Tibial artery (tissue), 4 donors: ENCODE measurements at regions not wholly inside any gene's neighbourhood (a gene's known extent, or its start where the extent isn't known, plus 50 kb on each side); places are given as distances from the start of the nearest gene placed in this dataset.

Source experiments
- DNase-seq, 2 donors: peaks; one replicate each; pipeline ENCODE4 v3.0.0-alpha.2; 2019
- H3K27ac ChIP-seq, 2 donors: fragments of 200-600 bp; sonication (generic) in 1 of 2; 1 replicate in 1 of 2; 2 replicates in 1 of 2; pipeline ENCODE4 v1.5.1; 2018 to 2019; ENCODE audit warnings: mild to moderate bottlenecking in 1 of 2
- H3K27me3 ChIP-seq, 2 donors: fragments of 200-600 bp; sonication (generic) in 1 of 2; one replicate each; pipeline versions ENCODE4 v1.5.1 to v1.6.0; 2016 to 2019
- H3K36me3 ChIP-seq, 3 donors: fragments of 200-600 bp; sonication (generic) in 2 of 3; one replicate each; pipeline ENCODE4 v1.5.1; 2016 to 2019; ENCODE audit warnings: mild to moderate bottlenecking in 2 of 3
- H3K4me1 ChIP-seq, 4 donors: fragments of 200-600 bp; sonication (generic) in 2 of 4; 1 replicate in 3 of 4; 2 replicates in 1 of 4; pipeline ENCODE4 v1.5.1; 2016 to 2019
- H3K4me3 ChIP-seq, 2 donors: fragments of 200-600 bp; sonication (generic) in 1 of 2; 1 replicate in 1 of 2; 2 replicates in 1 of 2; pipeline ENCODE4 v1.5.1; 2018 to 2019; ENCODE audit warnings: mild to moderate bottlenecking in 2 of 2
- H3K9me3 ChIP-seq, 3 donors: fragments of 200-600 bp; sonication (generic) in 1 of 3; one replicate each; pipeline ENCODE4 v1.5.1; 2016 to 2019
- intact Hi-C: fragments of 100-400 bp; cut with DNase I; formaldehyde crosslinking; loops from one replicate; pipeline ENCODE4 v1.15.0; 2023; ENCODE audit warnings: low total_unique reads
- TF ChIP-seq, protein P1 (sequence below), 2 experiments: fragments of 200-600 bp in 1 of 2; fragments of 450-650 bp in 1 of 2; IDR thresholded peaks; one replicate each; pipeline ENCODE4 v1.5.1; 2017 to 2019; ENCODE audit warnings: antibody characterized with exemption in 2 of 2, mild to moderate bottlenecking in 1 of 2, moderate library complexity in 1 of 2

DNA sequence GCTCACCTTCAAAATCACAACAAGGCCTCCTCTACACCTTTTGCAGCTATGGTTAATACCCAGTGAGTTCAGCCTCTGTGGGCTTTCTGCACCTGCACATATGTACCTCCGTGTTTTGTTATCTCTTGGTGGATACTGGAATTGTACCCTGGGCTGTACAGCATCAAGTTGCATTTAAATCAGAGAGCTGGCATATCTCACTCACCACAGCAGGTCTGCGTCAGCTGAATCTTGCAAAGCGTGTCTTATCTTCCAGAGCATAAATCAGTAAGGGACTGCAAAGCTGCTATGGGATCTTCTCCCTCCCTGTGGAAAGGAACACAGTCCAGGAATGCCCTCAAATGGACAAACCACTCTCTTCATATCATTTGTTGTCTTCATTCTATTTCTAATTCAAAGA is 1048.7 kb downstream of the UQCRFS1 start:
- Histone ChIP-seq H3K36me3 (no peaks in the 10 kb centered on the region), H3K27me3 (no peaks in the 10 kb centered on the region), H3K4me3 (no peak overlapping the region), H3K27ac (no peak overlapping the region), H3K9me3 (peaks cover 0 to 8% (median 0%) of the 10 kb centered on the region in 3 donors), H3K4me1 (no peaks in the 10 kb centered on the region)
- intact Hi-C loops, result no loop called here
- TF ChIP-seq, protein P1, sequence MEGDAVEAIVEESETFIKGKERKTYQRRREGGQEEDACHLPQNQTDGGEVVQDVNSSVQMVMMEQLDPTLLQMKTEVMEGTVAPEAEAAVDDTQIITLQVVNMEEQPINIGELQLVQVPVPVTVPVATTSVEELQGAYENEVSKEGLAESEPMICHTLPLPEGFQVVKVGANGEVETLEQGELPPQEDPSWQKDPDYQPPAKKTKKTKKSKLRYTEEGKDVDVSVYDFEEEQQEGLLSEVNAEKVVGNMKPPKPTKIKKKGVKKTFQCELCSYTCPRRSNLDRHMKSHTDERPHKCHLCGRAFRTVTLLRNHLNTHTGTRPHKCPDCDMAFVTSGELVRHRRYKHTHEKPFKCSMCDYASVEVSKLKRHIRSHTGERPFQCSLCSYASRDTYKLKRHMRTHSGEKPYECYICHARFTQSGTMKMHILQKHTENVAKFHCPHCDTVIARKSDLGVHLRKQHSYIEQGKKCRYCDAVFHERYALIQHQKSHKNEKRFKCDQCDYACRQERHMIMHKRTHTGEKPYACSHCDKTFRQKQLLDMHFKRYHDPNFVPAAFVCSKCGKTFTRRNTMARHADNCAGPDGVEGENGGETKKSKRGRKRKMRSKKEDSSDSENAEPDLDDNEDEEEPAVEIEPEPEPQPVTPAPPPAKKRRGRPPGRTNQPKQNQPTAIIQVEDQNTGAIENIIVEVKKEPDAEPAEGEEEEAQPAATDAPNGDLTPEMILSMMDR (IDR thresholded peaks at IDR 0.05), result no peak
- DNase-seq, result no peak

GRCh38 chr19:28159065-28159464 is 1053.9 kb downstream of the UQCRFS1 start:
- H3K4me1 ChIP-seq, result no peaks in the 10 kb centered on the region
- DNase-seq, result no peak
- no peak overlapping the region for H3K4me3 ChIP-seq
- TF ChIP-seq, protein P1 (IDR thresholded peaks at IDR 0.05), result no peak
- H3K27ac ChIP-seq, result no peak overlapping the region
- no peaks in the 10 kb centered on the region for H3K36me3 ChIP-seq
- H3K9me3 ChIP-seq, result peaks cover 0 to 8% (median 0%) of the 10 kb centered on the region in 3 donors
- no peaks in the 10 kb centered on the region for H3K27me3 ChIP-seq
- intact Hi-C loops, result no loop called here

DNA sequence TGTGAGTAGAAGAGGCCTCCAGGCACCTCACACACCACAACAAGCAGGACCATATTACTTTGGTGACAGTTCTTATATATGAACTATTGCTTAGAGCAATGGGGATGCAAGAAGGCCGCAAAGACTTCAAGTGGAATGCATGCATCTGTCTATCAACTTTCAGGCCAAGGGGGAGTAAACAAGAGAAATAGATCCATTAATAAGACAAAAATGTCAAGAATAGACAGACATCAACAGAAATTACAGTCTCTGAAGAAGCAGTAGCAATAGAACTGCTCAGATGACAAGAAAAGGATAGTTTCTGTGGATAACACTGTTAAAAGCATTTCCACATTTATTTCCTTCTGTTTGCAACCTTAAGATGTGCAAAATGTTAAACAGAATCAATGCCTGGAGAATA is 1057.7 kb downstream of the UQCRFS1 start:
- no peaks in the 10 kb centered on the region for H3K27me3 ChIP-seq
- H3K27ac ChIP-seq, result no peak overlapping the region
- intact Hi-C loops, result no loop called here
- TF ChIP-seq, protein P1 (IDR thresholded peaks at IDR 0.05), result no peak
- no peaks in the 10 kb centered on the region for H3K4me1 ChIP-seq
- no peak for DNase-seq
- no peaks in the 10 kb centered on the region for H3K9me3 ChIP-seq
- no peaks in the 10 kb centered on the region for H3K36me3 ChIP-seq
- H3K4me3 ChIP-seq, result no peak overlapping the region

DNA sequence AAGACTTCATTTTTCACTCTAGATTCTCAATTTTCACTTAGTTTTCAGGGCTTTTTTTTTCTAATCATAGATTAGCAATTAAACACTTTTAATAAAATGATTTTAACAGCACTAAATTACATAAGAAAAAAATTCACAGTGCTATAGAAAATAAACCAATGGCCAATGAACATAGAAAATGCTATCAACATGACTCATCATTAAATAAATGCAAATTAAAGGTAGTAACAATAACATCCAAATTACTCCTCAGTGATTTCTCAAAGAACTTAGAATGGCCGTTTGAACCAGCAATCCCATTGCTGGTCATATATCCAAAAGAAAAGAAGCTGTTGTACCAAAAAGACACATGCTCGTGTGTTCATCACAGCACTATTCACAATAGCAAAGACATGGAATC is 1058.9 kb downstream of the UQCRFS1 start:
- intact Hi-C loops, result no loop called here

DNA sequence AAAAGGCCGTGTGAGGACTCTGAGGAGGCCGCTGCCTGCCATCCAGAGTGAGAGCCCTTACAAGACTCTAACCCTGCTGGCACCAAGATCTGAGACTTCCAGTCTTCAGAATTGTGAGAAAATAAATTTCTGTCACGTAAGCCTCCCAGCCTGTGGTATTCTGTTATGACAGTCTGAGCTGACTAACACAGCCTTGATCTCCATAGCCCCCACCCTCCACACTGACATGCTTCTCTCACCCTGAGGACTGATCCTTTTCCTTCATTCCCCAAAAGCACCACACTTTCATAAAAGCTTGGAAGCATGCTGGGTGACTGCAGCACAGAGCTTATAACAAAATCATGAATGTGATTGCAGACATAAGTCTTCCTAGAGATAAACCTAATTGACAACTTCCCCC is 1059.8 kb downstream of the UQCRFS1 start:
- no peaks in the 10 kb centered on the region for H3K4me1 ChIP-seq
- no peaks in the 10 kb centered on the region for H3K9me3 ChIP-seq
- H3K36me3 ChIP-seq, result no peaks in the 10 kb centered on the region
- TF ChIP-seq, protein P1 (IDR thresholded peaks at IDR 0.05), result no peak
- no peaks in the 10 kb centered on the region for H3K27me3 ChIP-seq
- H3K27ac ChIP-seq, result no peak overlapping the region
- DNase-seq, result no peak
- H3K4me3 ChIP-seq, result no peak overlapping the region
- intact Hi-C loops, result no loop called here

More for the DNA sequence above, 1058.9 kb downstream of the UQCRFS1 start:
- DNase-seq, result no peak
- TF ChIP-seq, protein P1 (IDR thresholded peaks at IDR 0.05), result no peak
- Histone ChIP-seq H3K9me3 (no peaks in the 10 kb centered on the region), H3K27ac (no peak overlapping the region), H3K36me3 (no peaks in the 10 kb centered on the region), H3K27me3 (no peaks in the 10 kb centered on the region), H3K4me3 (no peak overlapping the region), H3K4me1 (no peaks in the 10 kb centered on the region)

GRCh38 chr19:28152195-28152594 is 1060.8 kb downstream of the UQCRFS1 start:
- DNase-seq, result no peak
- Histone ChIP-seq H3K4me3 (no peak overlapping the region), H3K27me3 (no peaks in the 10 kb centered on the region), H3K4me1 (no peaks in the 10 kb centered on the region), H3K9me3 (no peaks in the 10 kb centered on the region), H3K36me3 (no peaks in the 10 kb centered on the region), H3K27ac (no peak overlapping the region)
- TF ChIP-seq, protein P1 (IDR thresholded peaks at IDR 0.05), result no peak
- intact Hi-C loops, result no loop called here
